Left hindlimb (tissue), 1 donor: ENCODE measurements at regions not wholly inside any gene's neighbourhood (a gene's known extent, or its start where the extent isn't known, plus 50 kb on each side); places are given as distances from the start of the nearest gene placed in this dataset.

Experiments used
- DNase-seq: peaks from one replicate; pipeline ENCODE4 v3.0.0-alpha.2; 2018

DNA sequence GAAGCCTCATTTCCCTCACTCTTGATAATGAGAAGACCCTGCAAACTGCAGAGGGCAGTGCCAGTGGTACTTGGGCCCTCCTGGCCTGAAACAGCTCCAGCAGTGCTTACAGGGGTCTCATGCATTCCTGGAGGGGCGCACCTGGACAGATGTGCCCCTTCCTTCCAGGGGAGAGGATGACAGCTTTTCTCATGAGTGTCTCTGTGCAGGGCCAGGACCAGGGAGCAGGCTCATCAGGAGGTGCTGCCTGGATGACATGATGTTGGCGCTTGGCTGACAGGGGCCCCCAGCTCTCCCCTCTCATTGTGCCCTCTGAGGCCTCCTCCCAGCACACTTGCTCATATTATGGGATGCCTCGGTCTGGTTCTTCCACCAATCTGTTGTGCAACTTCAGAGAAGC lies 95.1 kb upstream of the MYCN start:
- DNase-seq, result no peak

DNA sequence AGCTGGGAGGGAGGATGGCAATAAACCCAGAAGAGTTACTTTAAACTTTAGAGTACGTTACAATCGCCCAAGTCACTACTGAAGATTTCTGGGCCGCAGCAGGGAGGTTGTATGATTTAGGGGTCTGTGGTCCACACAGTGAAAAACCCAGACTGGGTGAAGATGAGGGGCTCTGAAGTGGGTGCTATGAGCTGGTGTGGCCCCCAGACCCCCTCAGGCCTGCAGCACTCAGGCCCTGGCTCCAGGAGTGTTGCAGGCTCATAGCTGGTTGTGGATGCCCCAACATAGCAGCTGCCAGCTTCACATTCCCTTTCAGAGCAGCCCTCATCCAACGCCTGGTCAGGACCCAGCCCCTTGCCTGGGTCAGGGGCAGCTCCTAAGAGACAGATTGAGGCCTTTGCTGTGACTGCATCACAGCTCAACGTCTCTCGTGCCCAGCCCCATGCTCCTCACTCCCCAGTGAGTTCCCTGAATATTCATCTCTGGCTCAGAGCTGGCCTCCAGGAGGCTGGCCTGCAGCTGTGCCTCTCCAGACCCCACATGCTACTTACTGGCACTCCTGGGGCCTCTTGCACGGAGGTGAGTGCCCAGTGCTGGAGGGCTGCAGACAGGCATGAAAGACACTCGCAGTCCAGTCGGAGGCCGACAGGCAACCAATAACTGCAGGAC lies 94.5 kb upstream of the MYCN start:
- DNase-seq, result no peak

GRCh38 chr2:15846626-15847025 lies 93.7 kb upstream of the MYCN start:
- DNase-seq, result no peak

GRCh38 chr2:15850534-15850933 lies 89.8 kb upstream of the MYCN start:
- DNase-seq, result no peak

DNA sequence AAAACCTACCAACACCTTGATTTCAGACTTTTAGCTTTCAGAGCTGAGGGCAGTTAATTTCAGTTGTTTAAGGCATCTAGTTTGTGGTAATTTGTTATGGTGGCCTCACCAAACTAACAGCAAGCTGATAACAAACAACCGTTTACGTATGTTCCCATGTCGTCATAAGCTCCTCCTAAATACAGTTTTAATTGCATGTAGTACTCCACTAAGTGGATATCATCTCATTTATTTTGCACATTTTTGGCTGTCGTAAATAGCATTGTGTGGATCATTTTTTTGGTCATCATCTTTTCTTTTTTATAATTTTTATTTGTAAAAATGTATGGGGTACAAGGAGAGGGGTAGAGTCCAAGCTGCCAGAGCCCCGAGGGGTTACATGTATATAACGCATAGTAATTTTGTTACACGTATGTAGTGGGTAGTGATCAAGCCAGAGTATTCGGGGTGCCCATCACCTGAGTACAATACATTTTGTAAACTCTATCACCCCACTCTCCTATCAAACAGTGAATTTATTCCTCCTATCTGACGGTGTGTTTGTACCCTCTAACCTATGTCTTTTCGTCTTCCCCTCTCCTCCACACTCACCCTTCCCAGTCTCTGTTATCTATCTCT lies 89.2 kb upstream of the MYCN start:
- DNase-seq, result no peak

- DNase-seq, result no peak
Measured at GRCh38 chr2:15852811-15853210, 87.5 kb upstream of the MYCN start.

DNA sequence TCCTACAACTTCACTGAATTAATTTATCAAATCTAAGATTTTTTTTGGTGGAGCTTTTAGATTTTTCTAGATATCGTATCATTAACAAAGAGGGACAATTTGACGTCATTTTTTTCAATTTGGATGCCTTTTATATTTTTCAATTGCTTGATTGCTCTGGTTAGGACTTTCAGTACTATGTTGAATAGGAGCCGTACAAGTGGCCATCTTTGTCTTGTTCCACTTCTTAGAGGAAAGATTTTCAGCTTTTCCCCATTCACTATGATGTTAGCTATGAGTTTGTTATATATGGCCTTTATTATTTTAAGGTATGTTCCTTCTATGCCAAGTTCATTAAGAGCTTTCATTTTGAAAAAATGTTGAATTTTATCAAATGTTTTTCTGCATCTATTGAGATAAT lies 86.4 kb upstream of the MYCN start:
- no peak for DNase-seq

DNA sequence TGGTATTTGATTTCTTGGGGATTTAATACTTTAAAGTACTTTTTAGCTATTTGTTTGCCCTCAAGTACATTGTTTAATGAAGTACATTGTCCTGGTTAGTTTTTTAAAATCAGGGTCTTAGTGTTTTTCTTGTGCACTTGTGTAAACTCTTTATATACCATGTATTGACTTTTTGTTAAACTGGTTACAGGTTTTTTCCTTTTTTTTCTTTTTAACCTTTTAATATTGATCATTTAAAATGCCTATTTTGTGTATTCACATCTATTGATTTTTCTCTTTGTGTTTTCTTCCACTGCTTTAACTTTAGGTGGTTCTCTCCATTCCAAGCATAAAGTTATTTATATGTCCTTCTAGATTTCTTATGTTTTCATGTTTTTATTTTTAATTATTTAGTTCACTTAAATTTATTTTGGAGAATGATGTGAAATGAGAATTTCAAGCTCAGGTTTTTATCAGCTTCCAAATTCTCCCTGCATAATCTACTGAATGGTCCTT lies 84.5 kb upstream of the MYCN start:
- no peak for DNase-seq

- no peak for DNase-seq
Measured at GRCh38 chr2:15856318-15856717, 84.0 kb upstream of the MYCN start.

DNA sequence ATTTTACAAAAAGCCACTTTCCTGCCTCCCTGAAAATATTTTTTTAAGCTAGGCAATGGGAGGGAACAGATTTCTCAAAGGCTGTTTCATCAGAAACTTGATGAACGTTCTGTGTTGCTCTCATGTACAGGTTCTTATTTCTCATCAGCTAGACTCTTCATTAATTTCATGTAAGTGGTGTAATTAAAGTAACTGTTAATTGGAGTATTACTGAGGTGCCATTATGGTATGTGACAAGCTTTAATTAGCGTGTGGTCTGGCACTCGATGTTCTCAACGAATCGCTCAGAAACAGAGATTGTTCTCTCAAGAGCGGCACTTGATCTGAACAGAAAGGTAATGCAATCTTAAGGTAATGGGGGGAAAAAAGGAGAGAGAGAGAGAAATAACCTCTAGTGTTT lies 81.9 kb upstream of the MYCN start:
- DNase-seq, result no peak

DNA sequence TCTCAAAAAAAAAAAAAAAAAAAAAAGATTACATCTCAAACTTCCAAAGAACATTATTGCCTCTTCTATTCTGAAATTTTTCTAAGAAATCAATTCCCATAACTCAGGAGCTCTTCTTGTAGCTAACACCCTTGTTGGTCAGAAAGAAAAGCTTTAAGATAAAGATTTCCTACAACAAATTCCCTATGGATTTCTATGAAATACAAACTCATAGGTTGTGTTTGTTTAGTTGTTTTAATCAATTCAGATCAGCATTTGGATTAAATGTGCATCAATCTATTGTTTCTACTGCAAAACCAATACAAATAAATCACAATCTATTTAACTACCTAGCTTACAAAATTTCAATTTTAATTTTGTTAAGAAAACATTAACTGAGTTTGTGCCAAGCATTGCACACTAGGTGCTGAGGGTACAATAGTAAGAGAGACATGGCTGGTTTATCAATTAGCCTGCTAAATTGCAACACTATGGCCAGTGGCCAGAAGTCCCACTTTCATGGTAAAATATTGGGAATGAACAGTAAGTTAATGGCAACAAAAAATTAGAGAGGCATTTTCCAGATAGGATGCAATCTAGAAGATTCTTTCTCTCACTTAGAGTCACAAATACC lies 80.2 kb upstream of the MYCN start:
- no peak for DNase-seq

DNA sequence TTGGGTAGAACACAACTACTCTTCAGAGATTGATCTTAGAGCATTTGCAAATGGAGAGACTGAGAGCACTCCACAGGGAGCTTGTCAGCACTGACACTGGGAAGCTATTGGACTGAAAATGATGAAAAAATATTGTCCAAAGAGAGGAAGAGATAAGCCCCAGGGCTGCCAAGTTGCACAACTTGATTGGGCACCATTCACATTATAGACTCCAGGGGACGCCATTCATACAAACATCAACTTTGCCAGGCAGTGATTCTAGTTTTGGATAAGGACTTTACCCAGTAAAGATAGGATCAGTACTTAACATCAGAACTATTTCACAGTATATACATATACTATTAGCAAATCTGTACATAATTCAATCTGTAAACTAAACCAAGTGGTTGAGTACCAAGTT lies 79.6 kb upstream of the MYCN start:
- DNase-seq, result no peak

DNA sequence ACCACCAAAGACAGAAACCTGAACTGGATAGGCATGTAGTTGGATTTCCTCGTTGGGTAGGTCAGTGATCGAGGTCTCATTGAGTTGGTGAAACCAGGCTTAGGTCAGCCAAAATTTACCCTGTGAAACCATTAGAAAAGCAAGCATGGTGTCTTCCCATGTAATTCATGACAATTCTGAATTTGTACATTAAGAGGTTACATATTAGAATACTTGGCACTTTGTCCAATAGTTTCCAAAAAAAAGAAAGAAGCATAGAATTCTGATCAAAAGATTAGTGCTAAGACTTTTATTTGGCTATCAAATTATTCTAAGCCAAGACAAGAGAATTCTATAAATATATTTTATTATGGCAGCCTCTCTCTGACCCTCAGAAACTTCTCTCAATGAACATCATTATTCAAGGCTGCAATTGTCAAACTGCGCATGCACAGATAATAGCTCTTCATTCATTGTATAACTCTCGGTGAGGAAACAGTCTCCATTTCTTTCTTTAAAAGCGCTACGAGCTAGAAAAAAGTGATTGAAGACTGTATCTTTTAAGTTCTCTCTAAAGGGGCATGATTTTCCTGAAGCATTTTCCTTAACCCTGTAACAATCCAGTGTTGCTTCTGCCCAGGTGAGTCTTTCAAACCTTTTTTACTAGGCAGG lies 79.1 kb upstream of the MYCN start:
- DNase-seq, result no peak

DNA sequence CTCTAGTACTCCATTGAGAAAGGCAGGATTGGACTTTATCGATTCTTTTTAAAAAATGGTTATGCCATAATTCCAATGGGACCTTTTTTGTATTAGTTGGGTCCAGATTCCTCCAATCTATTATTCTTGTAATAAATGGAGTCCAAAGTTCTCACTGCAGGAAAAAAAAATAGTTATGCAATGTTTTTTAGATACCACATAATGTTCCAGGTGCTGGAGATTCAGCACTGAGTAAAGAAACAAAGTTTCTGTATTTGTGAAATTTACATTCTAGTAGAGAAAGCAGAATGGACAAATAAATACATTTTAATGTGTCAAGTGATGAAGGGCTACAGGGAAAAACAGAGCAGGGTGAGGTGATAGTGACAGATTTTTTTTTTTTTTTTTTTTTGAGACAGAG lies 78.5 kb upstream of the MYCN start:
- DNase-seq, result no peak

DNA sequence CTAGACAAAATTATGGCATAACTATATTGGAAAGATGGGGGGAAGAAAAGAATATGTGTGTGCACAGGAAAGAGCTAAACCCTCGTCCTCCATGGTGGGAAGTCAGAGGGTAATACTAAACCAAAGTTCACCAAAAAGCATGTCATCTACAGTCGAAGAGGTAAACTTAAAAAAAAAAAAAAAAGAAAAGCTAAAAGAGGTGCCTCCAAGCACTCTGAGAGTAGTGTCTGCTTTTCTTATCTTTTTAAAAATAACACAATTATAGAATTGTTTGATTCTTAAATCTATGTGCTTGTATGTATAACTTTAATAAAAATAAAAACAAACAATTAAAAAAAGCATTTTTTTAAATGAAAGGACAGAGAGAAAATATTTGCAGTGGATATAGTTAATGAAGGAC lies 77.3 kb upstream of the MYCN start:
- DNase-seq, result no peak

DNA sequence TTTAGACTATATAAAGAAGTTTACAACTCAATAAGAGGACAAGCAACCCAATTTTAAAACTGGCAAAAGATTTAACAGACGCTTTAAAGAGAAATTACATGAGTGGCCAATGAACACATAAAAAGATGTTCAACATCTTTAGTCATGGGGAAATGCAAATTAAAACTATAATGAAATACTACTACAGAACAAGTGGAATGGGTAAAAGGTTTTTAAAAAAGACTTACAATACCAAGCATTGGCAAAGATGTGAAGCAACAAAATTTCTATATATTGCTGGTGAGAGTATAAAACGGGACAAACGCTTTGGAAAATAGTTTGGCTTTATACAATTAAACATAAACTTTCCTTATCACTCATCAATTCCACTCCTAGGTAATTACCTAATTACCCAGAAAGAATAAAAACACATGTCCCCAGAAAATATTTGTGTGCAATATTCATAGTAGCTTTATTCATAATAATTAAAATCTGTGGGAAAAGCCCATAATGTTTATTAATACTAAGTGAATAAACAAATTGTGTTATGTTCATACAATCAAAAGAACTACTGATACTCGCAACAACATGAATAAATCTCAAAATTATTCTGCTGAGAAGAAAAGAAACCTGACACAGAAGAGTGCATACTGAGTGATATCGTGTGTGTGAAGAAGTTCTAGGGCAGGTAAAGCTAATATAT lies 76.7 kb upstream of the MYCN start:
- DNase-seq, result no peak

DNA sequence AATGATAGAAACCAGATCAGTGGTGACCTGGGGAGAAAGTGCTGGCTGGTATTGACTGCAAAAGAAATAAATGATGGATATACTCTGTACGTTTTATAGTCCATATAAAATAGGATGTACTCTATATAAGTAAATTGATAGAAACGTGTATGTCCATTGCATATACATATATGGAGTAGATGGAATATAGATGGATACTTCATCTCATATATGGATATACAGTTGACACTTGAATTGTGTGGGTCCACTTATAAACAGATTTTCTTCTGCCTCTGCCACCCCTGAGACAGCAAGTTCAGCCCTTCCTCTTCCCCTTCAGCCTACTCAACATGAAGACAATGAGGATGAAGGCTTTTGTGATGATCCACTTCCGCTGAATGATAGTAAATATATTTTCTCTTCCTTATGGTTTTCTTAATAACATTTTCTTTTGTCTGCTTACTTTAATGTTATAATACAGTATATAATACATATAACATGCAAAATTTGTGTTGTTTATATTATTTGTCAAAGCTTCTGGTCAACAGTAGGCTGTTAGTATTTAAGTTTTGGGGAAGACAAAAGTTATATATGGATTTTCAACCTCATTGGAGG lies 76.1 kb upstream of the MYCN start:
- DNase-seq, result no peak

DNA sequence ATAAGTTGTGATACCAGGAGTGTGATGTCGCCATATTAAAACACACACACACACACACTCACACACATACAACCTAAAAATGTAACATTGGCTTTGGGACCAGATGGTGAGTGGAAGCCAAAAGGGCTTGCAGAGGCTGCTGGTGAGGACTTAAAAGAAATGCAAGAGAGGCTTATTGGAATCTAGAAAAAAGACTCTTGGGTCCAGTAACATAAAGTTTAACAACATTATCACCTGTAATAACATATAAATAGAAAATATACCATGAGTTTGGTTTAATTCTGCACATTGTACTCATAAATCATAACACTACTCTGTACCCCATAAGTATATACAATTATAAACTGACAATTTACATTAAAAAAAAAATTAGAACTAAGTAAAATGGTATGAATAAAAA lies 74.4 kb upstream of the MYCN start:
- no peak for DNase-seq

- no peak for DNase-seq
Measured at GRCh38 chr2:15866563-15867193, 73.7 kb upstream of the MYCN start.

- DNase-seq, result no peak
Measured at GRCh38 chr2:15867194-15868171, 72.9 kb upstream of the MYCN start.

DNA sequence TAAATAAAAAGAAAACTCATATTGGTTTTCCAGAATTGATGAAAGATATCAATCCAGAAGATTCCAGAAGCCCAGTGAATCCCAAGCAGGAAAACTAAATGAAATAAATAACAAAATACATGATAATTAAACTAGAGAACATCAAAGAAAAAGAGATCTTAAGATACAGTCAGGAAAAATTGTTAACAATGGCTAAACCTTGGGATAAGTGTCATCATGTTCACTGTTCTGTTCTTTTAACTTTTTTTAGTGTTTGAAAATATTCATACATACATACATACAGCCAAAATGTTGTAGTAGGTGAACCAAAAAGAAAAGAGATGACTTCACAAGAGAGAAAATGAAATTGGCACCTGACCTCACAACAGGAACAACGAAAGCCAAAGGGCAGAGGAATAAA lies 72.2 kb upstream of the MYCN start:
- DNase-seq, result no peak
